SIG-M5 treated with dmso at 0.1 percent for 504 hours (cell line): ENCODE measurements at regions not wholly inside any gene's neighbourhood (a gene's known extent, or its start where the extent isn't known, plus 50 kb on each side); places are given as distances from the start of the nearest gene placed in this dataset.
"Not testable (repeated sequence)": the region's sequence is repeated elsewhere in the genome, so short reads cannot be mapped to it uniquely, and the experiment has no call there.

ENCODE experiments used
- DNase-seq: peaks from one replicate; lab custom pipeline; 2025; ENCODE audit not compliant: unreplicated experiment; lab: John Stamatoyannopoulos, UW

DNA sequence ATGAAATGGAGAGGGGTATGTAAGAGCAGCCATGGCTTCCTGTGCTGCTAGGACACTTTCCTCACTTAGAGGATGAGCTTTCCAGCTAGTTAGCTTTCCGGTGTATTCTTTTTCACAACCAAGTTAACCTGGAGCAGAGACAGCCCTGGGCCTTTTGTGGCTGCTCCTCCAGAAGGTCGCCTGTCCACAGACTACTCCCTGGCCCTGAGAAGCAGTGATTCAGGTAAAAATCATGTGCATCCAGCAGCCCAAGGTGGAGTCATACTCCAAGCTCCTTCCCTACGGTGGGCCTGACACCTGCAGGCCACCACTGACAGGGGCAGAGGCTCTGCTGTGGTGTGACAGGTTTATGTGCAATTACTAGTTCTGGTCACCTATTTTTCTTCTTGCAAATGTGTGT lies 187.2 kb downstream of the ANKRD30B start:
- no peak for DNase-seq

DNA sequence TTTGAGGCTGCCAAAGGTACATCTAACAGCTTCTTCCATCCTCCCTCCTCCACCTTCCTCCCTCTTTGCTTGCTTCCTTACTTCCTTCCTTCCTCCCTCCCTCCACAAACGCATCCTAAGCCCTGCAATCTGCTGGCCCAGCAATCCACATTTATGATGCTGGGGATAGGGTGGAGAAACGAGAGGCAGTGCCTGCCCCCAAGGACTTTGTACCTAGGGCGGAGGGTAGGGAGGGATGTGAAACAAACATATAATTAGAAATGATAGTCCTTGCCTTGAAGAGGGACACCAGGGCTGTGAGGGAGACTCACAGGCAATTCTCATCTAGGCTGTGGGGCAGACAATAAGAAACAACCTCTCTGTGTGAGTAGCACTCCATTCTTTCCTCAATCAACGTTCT lies 188.3 kb downstream of the ANKRD30B start:
- no peak for DNase-seq

DNA sequence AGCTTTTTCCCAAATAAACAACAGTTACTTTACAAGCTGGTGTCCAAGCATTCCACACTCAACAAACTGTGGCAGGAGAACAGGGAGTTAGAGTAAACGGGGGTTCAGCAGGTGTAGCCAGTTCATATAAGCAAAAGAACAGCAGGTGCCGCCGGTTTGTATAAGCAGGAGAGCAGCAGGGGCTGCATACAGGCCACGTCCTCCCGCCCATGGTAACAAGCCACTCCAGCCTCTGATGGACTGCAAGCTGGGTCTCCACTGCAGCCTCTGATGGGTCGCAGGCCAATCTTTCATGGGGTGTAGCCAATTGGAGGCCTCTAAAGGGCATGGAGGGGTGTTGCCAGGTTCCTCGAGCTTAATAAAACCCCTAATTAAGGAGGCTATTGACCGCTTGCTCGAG lies 189.3 kb downstream of the ANKRD30B start:
- DNase-seq: no peak

DNA sequence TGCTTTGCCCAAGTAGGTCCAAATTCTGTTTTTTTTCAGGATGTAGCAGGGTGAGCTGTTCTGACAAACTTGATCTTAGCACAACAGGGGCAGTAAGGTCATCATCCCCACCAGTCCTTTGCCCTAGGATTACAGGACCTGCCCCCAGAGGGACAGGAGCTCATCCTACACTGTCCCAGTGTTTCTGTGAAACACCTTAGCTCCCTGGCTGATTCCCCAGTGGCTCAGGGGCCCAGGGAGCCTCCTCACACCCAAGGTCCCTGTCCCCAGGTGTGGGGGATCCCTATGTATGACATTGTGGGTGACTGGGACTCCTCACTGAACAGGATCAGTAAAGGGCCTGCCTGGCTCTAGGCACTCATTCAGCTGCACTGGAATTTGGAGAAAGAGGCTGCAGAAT lies 191.2 kb downstream of the ANKRD30B start:
- no peak for DNase-seq

DNA sequence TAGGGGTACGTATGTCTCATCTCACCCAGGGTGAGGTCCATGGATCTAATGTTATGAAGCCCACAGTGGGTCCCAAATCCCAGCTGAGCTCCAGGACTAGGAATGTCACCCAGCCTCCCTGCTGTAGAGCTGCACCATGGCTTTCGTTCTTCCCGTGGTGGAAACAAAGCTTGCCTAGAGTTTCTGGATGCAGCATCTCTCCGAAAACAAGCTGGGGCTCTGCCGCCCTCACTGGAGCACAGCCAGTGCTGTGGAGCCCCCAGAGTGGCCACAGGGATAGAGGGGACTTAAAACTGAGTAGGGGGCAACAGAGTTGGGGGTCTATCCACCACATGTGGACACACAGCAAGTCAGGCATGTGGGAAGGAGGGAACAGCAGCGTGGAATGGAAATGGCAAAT lies 192.1 kb downstream of the ANKRD30B start:
- not testable (repeated sequence) for DNase-seq

DNA sequence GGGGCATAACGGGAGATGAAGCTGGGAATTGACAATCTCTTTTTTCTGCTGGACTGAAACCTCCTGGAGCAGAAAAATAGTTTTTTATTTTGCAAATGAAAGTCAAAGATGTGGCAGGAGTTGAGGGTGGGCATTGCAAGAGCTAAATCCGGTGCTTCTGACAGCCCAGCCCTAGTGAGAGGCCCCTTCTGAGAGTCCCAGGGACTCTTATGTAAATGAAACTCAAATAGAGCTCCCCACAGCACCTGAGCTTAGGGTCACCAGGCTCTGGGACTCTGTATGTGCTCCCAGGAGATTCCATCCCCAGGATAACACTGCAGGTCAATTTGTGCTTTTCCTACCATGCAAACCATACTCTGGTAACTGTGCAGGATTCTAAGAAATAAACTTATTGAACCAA lies 192.8 kb downstream of the ANKRD30B start:
- DNase-seq: no peak

DNA sequence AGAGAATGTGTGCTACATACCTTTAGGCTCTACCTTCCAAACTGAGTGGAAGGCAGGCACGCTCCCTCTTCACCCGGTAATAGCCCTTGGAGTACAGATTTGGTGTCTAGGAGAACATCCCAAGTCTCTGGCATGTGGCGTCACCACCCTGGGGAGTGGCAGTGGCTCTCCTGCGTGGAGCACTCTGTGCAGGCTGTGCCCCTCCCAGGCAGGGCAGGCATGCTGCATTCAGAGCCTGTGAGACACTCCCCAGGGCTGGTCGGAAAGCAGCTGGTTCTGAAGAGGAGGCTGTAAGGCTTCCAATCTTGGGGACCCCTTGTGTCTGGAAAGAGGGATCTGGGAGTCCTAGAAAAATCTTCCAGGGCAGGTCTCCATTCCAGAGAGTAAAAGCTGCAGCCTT lies 193.3 kb downstream of the ANKRD30B start:
- DNase-seq: no peak

DNA sequence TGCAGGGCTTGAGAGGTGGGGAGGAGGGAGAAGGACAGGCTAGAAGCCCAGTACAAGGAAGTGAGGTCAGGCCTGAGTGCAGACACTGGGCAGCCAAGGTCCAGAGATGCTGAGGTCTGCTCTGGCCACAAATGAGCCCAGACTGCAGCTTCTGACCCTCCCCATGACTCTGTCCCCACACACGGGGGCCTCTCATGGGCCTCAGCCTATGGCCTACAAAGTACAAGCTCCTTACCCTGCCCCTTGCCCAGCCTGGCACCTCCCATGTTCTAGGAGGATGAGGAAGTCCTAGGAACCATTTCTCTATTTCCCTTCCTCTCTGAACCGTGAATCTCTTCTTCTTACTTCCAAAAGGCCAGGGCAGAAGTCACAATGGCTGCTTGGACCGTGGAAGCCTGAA lies 193.8 kb downstream of the ANKRD30B start:
- no peak for DNase-seq

DNA sequence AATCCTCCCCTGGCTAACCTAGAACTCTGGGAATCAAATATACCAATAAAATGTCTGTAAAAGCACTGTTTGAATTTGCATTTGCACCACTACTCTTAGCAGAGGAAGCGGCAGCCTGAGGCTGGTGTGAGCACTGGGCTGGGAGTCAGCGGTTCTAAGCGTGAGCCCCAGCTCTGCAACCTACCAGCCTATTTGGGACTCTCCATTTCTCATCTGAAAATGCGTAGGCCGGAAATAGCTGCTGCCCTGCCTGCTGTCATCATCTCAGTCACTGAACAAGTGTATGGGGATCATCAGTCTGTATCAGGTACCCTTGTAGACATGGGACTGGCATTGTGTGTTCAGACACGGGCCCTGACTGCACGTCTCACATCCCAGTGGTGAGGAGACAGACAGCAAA lies 194.3 kb downstream of the ANKRD30B start:
- no peak for DNase-seq

DNA sequence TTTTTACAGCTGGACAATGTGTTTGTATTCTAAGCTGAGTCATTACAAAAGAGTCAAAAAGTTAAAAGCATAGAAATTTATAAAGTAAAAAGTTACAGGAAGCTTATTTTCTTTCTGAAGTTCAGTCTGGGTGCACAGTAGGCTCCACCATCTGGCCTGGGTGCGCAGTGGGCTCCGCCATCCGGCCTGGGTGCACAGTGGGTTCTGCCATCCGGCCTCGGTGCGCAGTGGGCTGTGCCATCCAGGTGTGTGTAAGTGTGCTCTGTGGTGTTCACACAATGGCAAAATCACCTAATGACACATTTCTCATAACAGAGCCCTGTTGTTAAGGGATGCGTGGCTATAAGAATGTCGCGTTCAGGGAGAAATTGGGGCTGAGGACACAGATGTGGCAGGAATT lies 195.5 kb downstream of the ANKRD30B start:
- DNase-seq: no peak

DNA sequence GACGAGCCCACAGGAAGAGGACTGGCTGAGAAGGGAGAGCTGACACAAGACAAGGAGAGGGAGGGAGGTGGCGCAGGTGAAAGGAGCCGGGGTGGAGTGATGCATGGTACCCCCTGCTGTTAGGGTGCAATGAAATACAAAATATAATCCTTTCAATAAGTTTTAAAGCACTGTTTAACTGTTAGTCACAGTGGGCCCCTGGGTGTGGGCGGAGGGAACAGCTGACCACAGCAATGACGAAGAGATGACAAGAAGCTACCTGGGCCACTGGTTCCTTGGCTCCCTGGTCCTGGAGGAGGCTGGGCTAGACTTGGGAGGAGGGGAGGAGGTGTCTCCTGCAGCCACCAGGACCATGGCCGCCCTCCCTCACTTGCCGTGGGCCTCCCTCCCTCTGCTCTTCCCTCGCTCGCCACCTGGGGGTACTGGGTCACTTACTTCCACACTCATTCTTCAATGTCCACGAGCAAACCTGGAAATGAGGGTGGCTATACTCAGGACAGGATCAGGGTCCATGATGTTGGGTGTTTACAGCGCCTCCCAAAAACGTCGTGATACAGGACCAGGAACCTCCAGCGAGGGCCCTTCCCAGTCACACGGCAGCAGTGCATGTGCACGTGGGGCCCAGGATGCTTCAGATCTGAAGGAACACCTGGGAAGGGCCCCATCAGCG lies 196.1 kb downstream of the ANKRD30B start:
- no peak for DNase-seq

DNA sequence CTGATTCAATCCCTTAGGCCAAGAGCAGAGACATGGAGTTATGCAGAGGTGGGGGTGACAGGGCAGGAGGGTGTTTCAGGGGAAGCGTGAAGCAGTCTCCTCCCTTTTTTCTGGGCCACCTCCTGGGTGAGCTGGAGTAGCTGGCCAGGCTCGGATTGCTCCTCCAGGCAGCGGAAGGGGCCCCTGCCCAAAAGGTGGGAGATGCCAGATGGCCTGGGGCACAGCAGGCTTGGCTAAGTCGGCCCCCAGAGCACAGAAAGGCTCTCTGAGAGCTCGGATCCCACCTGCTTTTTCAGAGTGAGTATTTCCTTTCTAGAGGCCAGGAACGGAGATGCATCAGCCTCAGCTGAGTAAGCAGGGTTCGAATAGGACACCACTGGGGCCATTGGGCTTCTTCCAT lies 196.9 kb downstream of the ANKRD30B start:
- no peak for DNase-seq

DNA sequence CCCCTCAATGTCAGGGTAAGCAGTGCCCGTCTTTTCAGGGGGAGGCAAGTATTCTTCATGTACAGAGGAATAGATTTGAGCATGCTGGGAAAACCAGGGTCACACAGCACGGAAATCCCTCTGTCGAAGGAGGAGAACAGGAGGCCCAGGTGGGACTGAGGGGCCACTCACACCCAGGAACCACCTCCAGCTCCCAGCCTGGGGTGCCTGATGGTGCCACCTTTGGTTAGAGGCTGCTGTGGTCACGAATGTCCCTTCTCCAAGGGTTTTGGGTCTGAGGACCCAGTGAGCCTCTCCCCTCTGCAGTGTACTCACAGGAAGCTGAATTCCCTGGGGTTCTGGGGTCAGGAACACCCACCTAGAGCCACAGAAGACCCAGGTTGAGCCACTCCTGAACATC lies 197.3 kb downstream of the ANKRD30B start:
- DNase-seq: no peak

DNA sequence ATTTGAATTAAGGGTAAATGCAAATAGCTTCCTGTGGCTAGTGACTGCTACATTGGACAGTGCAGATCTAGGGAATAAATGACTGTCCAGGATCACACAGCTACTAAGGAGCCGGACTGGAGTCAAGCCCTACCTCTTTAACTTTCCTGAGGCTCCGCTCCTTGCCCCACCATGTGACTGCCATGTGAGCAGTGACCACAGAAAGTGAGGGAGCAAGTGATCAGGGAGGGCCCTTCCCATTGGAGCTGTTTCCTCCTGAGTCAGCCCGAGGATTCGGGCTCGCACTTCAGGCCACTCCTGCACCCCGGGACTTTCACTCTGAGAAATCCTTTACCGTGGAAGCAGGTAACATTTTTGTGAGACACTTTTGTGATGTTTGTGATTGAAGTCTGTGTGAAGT lies 198.0 kb downstream of the ANKRD30B start:
- no peak for DNase-seq

DNA sequence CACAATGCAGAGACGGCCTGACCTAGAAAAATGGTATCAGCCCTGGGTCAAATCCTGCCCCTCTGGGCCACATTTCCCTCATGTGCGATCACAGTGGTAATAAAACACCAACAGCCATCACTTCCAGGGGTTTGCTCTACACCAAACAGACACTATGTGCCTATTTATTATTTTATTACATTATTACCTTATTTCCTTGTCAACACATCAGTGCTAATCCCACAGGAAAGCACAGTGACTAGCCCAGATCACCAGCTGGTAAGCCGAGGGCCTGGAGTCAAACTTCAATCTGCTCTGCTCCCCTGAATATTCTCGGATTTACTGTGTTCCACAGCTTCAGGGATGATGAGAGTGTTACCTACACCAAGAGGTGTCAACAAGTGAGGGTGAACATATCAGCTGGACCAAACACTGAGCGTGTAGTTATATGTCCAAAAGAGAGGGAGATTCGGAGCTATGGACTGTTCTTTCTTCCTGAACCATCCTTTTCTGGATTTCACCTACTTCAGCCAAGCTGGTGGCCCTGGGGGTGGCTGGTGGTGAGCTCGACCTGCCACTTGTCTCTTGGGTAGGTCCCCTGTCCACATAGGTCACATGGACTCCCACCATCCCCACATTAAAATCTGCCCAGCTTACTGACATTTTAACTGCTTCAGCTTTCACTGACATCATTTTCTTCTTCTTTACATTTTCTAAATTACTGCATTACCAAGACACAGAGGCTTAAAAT lies 198.9 kb downstream of the ANKRD30B start:
- DNase-seq: not testable (repeated sequence)

DNA sequence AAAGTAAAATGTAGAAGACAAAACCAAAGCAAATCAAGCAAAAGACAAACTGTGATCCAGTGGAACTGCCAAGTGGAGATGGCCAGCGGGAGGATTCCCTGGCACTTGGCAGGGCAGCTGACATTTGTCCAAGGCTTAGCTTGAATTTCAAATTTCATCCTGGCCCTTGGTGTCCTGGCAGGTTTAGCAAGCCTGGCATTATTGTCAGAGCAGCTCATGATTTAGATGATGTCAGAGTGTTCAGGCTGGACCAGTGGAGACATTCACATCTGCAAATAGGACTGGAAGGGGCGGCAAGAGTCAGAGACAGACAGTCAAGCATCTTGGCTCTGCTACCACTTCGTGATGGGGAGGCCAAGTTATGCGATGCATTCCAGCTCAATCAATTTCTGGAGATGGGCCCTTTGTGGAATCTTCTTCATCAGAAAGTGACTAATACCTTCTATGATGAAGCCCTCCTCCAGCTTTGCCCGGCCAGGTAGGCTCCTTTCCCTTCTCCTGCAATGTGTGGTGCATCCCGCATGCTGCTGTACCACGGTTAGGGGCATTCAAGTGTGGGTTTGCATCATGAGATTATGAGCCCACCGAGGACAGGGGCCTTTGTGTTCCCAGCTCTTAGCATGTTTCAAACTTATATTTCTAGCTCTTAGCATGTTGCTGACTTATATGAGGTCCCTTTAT lies 199.7 kb downstream of the ANKRD30B start:
- DNase-seq: no peak

DNA sequence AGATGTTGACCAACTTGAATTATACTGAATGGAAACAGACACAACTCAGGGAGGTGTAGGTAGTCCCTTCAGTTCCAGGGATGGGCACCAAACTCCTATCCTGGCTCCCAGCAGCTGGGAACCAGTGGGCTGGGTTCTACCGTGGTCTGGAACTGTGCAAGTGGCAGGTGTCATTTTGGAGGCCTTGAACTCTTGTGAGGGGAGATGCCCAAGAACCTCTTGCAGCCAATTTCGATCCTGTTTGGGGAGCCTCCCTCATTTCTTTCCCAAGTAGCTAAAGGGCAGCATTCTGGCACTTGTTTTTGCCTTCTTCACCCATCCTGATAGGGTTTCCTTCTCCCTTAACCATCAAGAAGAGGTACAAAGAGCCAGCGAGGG lies 200.2 kb downstream of the ANKRD30B start:
- no peak for DNase-seq

DNA sequence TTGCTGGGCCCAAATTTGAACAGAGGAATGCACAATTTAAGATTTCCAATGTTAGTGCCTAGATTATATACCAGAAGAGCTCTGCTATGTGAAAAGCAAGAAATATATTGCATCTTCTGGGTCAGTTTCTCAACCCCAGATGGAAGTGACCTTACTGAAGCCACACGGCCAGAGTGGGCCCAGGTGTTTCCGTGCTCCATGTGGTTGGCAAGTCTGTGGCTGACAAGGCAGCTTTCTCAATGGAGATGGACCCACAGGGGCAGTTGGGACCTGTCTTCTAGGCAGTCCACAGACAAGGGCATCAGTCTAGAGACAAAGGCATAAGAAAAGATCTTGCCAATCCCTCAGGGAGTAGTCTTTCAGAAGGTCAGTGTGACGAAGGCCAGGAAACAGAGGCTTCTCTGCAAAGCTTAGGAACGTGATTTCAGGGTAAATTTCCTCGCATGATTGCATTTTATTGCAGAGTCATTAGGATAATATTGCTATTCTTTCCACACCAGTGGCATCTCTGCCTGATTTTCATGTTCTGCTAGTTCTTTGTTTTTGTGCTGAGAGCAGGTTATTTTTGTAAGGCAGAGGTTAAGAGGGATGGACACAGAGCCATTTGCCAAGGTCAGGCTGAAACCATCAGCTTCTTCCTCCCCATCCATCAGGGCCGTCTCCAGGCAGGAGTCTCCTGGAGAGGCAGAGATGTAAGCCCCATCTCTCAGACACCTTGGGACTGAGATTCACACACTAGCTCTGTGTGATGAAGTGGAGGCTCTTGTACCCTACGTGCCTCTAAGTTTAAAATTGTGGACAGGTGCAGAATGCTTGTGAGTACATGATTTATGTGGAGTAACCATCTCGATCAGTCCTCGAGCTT lies 202.1 kb downstream of the ANKRD30B start:
- DNase-seq: no peak

DNA sequence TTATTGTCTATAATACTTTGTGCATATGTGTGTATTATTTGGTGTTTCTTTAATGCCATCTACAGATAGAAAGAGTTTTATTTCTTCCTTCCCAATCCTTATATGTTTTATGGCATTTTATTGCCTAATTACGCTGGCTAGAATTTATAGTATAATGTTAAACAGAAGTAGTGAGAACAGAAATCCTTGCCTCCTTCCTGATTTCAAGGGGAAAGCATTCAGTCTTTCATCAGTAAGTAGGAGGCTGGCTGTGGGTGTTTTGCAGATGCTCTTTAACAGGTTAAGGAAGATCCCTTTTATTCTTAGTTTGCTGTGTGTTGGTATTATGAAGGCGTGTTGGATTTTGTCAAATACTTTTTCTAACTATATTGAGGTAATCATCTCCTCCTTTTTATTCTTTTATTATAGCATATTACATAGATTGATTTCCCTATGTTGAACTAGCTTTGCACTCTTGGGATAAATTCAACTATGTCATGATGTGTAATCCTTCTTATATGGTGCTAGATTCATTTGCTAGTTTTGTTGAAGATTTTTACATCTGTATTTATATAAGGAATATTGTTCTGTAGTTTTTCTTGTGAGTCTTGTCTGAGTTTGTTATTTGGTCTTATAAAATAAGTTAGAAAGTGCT lies 204.6 kb downstream of the ANKRD30B start:
- DNase-seq: not testable (repeated sequence)

DNA sequence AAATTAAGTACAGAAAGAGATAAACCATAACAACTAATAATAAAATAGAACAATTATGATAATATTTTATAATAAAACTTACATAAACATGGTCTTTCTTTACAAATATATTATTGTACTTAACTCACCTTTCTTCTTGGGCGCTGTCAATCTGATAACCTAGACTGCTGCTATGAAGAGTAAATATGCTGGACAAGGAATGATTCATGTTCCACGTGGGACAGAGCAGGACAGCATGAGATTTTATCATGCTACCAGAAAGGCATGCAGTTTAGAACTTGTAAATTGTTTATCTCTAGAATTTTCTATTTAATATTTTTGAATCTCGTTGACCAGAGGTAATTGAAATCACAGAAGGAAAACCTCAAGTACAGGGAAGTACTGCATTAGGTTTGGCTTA lies 210.7 kb downstream of the ANKRD30B start:
- no peak for DNase-seq

DNA sequence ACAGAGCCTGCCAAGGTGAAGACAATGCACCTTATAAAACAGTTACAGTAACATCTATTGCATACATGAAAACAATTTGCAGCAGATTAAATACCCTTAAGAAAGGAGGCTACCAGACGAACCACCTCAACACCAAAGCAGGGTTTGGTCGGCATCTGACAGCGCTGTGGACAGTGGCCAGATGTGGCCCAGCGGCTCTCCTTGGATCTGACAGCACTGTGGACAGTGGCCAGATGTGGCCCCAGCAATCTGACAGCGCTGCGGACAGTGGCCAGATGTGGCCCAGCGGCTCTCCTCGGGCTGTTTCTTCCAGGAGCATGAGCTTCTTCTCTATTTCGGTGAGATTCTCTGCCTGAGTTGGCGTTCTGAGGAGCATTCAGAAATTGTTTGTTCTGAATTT lies 211.6 kb downstream of the ANKRD30B start:
- DNase-seq: no peak
